GM21576 (cell line): ENCODE measurements at regions not wholly inside any gene's neighbourhood (a gene's known extent, or its start where the extent isn't known, plus 50 kb on each side); places are given as distances from the start of the nearest gene placed in this dataset.

ENCODE experiments used
- ATAC-seq: cut with Tn5 transposase; IDR thresholded peaks from one replicate; pipeline ENCODE4 v1.9.1; 2021; ENCODE audit warnings: mild to moderate bottlenecking, moderate library complexity; ENCODE audit not compliant: unreplicated experiment

- ATAC-seq: no peak
These were observed 1624.7 kb downstream of the ARAP2 start for GRCh38 chr4:34619531-34620162.

GRCh38 chr4:34628471-34628870 lies 1615.8 kb downstream of the ARAP2 start:
- ATAC-seq: no peak

DNA sequence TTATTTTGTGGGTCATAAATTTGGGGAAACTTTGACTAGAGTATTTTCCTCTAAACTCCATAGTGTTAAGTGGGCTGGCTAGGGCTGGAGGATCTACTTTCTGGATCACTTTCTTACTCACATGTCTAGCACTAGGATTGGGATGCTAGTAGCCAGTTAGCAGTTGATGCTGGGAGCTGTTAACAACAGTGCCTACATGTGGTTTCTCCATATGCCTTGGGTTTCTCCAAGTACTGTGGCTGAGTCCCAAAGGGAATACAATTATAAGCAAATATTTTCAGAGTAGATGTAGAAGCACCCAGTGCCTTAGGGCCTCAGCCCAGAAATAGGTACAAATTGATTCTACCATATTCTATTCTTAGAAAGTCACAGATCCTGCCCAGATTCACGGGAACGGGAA lies 1614.9 kb downstream of the ARAP2 start:
- ATAC-seq: no peak

DNA sequence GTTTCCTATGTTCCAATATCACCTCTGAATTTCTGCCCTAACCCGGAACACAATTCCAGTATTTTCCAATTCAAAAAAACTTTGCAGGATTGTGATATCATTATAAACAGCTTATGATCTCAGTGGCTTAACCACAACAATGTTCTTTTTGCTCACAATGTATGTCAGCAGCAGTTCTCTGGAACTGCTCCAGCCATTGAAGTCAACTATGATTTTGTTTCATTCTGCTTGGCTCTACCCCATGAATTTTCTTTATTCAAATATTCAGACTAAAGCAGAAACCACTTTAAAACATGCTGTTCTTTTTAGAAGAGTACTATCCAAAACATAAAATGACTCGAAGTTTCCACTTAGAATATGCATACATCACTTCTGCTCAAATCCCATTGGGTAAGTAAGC lies 1611.1 kb downstream of the ARAP2 start:
- ATAC-seq: no peak

GRCh38 chr4:34636623-34637022 lies 1607.7 kb downstream of the ARAP2 start:
- ATAC-seq: no peak

GRCh38 chr4:34643476-34643875 lies 1600.8 kb downstream of the ARAP2 start:
- no peak for ATAC-seq

GRCh38 chr4:34644579-34645115 lies 1599.7 kb downstream of the ARAP2 start:
- no peak for ATAC-seq

DNA sequence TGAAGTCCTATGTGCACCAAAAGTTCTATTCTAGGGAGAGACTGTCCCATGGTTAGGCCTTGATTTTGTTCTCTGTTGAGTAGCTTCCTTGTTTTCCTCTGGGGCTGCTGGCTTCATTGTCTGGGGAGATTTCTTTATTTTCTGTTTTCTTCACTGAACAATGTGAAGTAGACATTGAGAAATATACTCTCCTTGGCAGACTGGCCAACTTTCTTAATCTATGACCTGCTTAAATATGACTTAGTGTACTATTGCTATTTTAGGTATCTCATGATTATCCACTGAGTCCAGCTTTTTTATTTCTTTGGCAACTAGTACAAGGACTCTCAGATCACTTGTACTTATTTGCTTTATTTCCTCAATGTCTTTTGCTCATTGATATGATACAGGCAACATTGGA lies 1594.6 kb downstream of the ARAP2 start:
- no peak for ATAC-seq

GRCh38 chr4:34664051-34664450 lies 1580.3 kb downstream of the ARAP2 start:
- no peak for ATAC-seq

- ATAC-seq: no peak
These were observed 1567.9 kb downstream of the ARAP2 start for GRCh38 chr4:34676400-34676799.

DNA sequence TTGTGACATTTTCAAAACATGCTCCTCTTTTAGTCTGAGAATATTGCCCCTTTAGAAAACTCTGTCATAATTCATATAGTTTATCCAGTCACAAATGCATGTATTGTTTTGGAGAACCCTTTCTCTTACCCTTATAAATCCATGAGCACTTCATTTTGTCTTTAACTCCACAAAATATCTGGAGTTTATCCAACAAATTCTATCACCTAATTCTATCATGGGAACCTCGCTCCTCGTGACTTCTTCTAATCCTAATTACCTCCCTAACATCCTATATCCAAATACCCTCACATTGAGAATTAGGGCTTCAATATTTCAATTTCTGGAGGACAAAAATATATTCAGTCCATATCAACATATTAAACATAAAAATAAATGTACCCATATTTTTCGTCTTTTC lies 1565.9 kb downstream of the ARAP2 start:
- no peak for ATAC-seq

- no peak for ATAC-seq
These were observed 1565.1 kb downstream of the ARAP2 start for GRCh38 chr4:34679228-34679627.

DNA sequence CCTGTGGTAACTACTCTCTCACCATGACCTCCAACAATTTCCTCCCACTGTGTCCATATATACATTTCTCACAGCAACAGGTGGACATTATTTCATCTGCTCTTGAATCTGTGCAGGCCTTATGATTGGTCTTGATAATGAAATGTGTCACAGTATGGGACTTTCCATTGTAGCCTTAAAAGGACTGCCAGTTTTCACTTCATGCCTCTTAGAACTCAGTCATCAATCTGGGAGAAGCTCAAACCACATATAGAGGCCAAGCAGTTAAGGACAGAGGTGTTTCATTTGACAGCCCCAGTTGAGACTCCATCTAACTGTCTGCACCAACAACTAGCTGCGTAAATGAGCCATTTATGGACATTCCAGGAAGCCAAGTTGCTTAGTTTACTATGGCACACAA lies 1534.8 kb downstream of the ARAP2 start:
- no peak for ATAC-seq

- no peak for ATAC-seq
These were observed 1525.6 kb downstream of the ARAP2 start for GRCh38 chr4:34718576-34719245.

GRCh38 chr4:34720571-34720970 lies 1523.7 kb downstream of the ARAP2 start:
- no peak for ATAC-seq

DNA sequence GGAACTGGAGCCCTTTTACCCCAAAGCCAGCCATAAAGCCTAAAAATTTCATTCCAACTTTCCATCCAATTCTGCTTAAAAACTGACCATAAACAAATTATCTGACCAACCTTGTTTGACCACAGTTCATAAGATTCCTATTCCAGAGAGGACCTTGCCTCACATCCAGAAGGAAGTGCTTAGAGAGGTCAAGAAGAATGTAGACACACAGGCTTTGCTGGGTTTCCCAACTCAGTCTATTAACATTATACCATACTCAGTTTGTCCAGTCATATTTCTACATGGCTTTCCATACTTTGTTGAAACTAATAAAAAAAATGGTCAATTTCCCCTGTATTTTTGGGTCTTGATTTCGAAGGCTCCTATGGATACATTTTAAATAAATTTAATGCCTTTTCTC lies 1522.5 kb downstream of the ARAP2 start:
- ATAC-seq: no peak

DNA sequence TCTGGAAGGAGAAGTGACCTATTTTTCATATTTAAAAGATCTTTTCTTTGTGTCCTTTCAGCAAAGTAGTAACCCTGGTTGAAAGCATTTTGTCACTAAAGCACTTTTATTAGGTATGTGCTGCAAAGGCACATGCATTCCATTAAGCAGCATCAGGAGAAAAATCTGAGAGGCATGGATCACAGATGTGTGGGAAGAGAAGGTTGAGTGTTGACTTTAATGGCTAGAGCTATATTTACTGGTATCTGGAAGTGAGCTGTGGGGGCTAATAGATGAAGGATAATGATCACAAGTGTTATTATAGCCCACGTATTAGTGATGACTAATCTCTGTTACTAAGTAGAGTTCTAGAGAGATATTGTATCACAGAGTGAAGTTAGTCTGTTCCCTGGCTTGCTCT lies 1520.7 kb downstream of the ARAP2 start:
- ATAC-seq: no peak

DNA sequence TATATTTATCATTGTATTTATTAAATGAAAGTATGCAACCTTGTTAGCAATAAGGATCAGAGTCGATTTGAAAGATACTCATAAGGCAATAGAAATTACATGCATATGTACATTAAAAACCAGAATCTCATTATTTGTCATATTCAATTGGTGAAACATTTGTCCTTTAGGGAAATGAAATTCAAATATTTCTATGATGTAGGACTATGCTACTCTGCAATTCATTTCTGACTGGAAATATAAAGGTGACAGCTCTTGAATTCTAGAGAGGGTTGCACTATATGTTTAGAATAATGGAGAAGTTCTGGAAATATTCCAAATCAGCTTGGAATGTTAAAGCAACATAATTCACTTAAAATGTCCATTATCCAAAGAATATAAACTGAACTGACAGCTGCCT lies 1519.8 kb downstream of the ARAP2 start:
- no peak for ATAC-seq

DNA sequence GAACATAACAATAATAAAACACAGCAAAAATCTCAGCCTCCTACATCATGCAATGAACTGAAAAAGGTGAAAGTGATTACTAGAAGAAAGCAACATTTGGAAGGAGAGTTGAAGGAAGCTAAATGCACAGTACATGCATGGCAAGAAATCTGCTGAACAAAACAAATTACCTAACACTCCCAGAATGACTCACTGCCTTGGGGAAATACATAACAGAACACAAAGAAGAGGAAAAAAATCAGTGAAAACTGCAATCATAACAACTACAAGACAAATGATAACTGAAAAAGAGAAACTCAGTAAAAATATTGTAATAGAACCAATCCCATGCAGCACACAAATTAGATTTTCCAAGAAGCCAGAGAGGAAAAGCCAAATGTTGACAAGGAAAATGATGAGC lies 1513.2 kb downstream of the ARAP2 start:
- no peak for ATAC-seq

- no peak for ATAC-seq
These were observed 1512.0 kb downstream of the ARAP2 start for GRCh38 chr4:34732176-34732950.

DNA sequence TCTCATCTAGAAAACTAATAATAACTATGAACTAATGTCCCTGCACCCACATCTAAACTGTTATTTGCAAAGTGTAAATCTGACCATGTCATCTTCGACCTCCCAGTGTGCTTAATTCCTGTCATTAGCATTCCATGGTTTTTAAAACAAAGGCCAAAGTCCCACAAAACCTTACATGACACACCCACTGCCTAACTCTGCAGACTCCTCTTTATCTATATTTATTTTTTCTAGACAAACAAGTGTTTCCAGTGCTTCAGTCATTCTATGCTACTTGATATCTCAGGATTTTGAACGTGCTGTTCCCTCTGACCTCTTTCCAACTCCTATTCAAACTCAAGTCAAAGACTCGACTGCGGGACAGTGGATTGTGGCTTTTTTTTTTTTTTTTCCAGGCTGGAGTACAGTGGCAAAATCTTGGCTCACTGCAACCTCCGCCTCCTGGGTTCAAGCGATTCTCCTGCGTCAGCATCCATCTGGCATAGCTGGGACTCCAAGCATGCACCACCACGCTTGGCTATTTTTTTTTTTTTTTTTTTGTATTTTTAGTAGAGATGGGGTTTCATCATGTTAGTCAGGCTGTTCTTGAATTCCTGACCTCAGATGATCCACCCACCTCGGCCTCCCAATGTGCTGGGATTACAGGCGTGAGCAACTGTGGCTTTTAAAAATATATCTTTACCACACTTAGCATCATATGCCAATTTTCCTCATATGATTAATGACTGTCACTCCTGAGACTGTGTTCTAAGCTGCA lies 1511.0 kb downstream of the ARAP2 start:
- no peak for ATAC-seq
